ENCODE measurements at regions not wholly inside any gene's neighbourhood (a gene's known extent, or its start where the extent isn't known, plus 50 kb on each side); places are given as distances from the start of the nearest gene placed in this dataset.

DNA sequence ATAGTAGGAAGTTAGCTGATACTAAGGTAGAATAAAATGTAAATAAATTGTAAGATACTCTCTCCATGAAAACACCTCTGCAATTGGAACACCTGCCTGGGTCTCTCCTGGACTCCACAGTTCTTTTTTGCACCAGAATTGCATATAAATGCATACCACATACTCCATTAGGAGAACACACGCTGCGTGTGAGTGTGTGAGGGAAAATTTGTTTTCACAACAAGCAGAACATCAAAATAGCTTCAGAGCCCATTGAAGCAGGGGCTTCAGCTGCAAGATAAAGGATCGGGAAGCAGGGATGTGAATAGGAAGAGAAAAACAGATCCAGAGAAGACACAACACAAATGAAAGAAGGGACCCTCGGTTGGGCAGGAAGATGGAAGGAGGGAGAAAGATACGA, 389.8 kb upstream of the BRINP1 start:
- H3K4me3 Mint-ChIP-seq: no peak overlapping the region
- peaks cover 9% of the 10 kb centered on the region for H3K9me3 Mint-ChIP-seq
- H3K4me1 Mint-ChIP-seq: no peaks in the 10 kb centered on the region
- no peaks in the 10 kb centered on the region for H3K36me3 Mint-ChIP-seq
- H3K27ac Mint-ChIP-seq: no peak overlapping the region
- H3K27me3 Mint-ChIP-seq: peaks cover 9% of the 10 kb centered on the region

DNA sequence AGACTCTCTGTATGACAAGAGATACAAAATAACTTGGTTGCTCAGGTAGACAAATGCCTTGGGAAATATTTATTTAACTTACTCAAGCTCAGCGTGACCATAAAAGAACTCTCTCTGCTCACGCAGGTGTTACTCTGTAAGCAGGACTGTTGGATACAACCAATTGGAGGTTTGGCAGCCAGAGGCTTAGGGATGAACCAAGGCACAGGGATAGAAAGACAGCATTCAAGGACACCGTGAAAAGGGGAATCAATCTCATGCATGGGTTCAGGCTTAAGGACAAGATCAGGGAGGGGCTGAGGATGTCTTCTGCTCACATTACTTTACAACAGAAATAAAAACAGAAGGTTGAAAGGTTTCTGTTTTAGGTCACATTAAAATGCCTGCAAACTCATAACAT, 389.0 kb upstream of the BRINP1 start:
- H3K36me3 Mint-ChIP-seq: no peaks in the 10 kb centered on the region
- H3K27ac Mint-ChIP-seq: no peak overlapping the region
- peaks cover 9% of the 10 kb centered on the region for H3K9me3 Mint-ChIP-seq
- no peak overlapping the region for H3K4me3 Mint-ChIP-seq
- H3K4me1 Mint-ChIP-seq: no peaks in the 10 kb centered on the region
- peaks cover 9% of the 10 kb centered on the region for H3K27me3 Mint-ChIP-seq

DNA sequence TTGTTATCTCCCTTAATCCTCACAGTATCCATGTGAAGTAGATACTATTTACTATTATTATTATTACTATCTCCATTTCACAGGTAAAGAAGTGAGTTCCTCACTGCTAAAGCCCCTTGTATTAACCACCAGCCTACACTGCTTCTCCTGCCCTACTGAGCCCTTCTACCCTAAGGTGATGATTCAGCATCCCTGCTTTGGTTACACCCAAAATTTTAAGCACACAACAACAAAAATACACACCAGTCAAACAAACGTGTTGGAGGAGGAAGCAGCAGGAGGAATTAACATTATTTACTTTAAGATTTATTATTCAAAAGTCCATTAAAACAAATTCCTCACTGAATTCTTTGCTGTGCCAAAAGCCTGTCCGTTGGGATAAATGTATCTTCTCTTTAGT, 370.2 kb upstream of the BRINP1 start:
- H3K27ac Mint-ChIP-seq: no peak overlapping the region
- no peaks in the 10 kb centered on the region for H3K36me3 Mint-ChIP-seq
- peaks cover 1% of the 10 kb centered on the region for H3K27me3 Mint-ChIP-seq
- H3K4me1 Mint-ChIP-seq: no peaks in the 10 kb centered on the region
- H3K9me3 Mint-ChIP-seq: peaks cover 12% of the 10 kb centered on the region
- H3K4me3 Mint-ChIP-seq: no peak overlapping the region

DNA sequence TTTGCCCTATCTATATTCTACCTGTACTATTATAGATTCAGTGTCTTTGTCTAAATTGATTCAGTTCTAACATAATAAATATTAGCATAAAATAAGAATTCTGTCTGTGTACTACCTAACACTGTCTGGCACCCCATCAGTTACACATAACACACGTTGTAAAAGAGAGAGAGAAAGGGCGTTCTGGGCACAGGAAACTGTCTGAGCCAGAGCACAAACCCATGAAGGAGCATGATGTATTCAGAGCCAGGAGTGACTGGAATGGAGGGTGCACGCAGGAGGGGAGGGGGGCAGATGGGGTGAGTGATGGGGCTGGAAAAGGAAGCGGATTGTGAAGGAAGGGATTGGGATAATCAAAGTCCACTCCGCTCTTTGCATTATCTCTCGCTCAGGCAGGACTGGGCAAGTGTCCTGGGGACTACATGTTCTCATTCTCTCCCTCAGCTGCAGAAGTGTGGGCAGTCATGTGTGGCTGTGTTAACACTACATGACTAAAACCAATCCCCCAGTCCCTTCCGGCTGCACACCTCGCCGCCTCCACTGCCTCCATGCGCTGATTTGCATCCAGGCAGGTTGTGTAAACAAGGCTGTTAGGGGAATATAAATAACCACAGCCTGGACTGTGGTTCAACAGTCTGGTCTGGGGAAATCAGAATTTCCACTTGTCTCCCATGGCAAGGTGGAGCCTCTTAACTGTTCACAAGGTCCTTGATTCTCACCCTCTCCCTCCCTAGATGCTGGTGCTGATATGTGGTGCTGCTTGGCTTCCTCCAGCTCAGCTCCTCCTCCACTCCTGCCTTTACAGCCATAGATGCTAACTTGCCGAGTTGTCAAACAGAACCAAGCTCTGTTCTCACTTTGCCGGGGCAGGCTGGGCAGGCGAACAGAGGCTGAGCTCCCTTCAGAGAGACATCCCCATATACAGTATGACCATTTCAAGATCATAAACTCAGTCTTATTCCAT, 367.5 kb upstream of the BRINP1 start:
- Mint-ChIP-seq H3K4me1 (no peaks in the 10 kb centered on the region), H3K27me3 (no peaks in the 10 kb centered on the region), H3K36me3 (no peaks in the 10 kb centered on the region), H3K27ac (no peak overlapping the region), H3K4me3 (no peak overlapping the region), H3K9me3 (peaks cover 17% of the 10 kb centered on the region)

DNA sequence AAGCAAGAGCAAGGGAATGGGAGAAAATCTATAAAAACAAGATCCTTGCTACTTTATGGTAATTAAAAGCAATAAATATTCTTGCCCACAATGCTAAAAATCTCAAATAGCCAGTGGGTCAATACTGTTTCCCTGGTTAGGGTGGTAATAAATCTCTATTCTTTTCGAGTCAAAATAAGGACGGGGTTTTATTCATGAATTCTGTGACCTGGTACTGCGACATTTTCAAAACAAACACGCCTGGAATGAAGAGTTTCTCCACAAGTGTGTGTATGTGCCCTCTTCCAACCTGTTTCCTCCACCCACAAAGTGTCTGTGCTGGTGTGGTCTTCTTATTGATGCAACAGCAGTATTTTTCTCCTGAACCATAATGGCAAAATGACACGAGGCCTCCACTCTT, 358.8 kb upstream of the BRINP1 start:
- peaks cover 16% of the 10 kb centered on the region for H3K9me3 Mint-ChIP-seq
- no peaks in the 10 kb centered on the region for H3K36me3 Mint-ChIP-seq
- no peak overlapping the region for H3K4me3 Mint-ChIP-seq
- no peak overlapping the region for H3K27ac Mint-ChIP-seq
- H3K4me1 Mint-ChIP-seq: no peaks in the 10 kb centered on the region
- no peaks in the 10 kb centered on the region for H3K27me3 Mint-ChIP-seq

DNA sequence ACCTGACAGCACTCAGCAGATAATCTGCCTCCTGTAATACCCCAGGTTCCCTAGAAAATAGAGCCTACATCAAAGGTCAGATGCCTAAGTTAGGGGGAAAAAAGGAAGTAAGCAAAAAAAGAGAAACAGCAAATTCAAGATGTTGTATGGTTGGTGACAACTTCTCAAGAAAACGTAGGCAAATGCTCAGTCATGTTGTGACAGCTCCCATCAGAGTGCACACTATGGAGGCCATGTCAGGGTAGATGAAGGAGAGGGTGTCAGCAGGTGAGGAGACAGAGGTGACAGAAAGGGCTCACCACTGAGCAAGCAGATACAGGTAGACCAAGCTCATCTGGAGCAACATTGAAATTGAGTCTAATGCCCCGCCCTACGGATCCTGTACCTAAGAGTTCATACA, 356.8 kb upstream of the BRINP1 start:
- Mint-ChIP-seq H3K27ac (no peak overlapping the region), H3K9me3 (peaks cover 9% of the 10 kb centered on the region), H3K27me3 (no peaks in the 10 kb centered on the region), H3K36me3 (no peaks in the 10 kb centered on the region), H3K4me3 (no peak overlapping the region), H3K4me1 (no peaks in the 10 kb centered on the region)

DNA sequence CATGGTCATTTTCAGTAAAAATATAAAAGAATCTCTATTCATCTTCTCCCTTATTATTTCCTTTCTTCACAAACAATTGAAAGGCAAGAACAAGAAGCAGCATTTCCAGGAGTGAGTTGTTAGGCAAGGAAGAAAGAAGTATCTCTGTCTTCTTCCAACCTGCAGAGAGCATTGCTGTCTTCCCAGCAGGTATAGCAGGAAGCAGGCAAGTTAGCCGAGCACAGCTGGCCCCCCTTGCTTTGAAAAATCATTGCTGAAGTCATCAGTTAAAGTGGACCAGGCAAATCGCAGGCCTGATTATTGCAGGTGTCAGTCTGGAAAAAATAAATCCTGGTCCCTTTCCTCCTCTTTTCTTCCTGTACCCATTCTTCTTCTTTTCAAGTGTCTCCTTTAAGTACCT, 353.1 kb upstream of the BRINP1 start:
- no peak overlapping the region for H3K4me3 Mint-ChIP-seq
- H3K4me1 Mint-ChIP-seq: no peaks in the 10 kb centered on the region
- no peak overlapping the region for H3K27ac Mint-ChIP-seq
- H3K9me3 Mint-ChIP-seq: peaks cover 12% of the 10 kb centered on the region
- no peaks in the 10 kb centered on the region for H3K36me3 Mint-ChIP-seq
- H3K27me3 Mint-ChIP-seq: no peaks in the 10 kb centered on the region

DNA sequence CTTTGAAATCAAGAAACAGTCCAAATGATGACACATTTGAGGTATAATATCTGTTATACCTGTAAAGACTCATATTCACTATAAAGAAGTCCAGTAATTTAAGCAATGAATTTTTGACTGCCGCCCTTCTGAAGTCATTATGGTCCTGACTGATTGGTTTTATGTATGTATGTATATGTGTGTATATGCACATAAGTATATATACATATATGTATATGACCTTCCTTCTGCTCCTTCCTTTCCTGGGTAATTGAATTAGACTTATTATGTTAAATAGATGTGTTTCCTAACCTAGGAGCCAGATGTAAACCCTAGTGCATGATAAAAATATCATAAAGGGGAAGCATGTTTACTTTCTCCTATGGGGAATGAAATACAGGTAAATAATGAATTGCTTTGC, 343.1 kb upstream of the BRINP1 start:
- no peaks in the 10 kb centered on the region for H3K4me1 Mint-ChIP-seq

DNA sequence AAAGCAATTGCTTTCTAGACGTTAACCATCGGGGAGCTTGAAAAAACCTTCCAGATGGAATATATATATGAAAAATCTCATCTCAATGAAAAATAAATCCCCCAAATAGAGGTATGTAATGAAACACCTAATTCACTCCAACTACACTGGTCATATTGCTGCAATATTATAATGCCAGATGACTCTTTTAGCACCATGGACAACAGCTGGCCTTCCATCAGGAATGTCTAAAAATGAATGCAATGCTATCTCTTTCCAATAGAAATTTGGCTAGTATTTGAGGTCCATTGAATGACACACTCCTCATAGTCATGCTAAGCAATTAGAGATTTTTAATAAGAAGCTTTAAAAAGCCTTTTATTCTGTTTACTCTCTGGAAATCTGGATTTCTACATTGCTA, 340.2 kb upstream of the BRINP1 start:
- no peaks in the 10 kb centered on the region for H3K36me3 Mint-ChIP-seq
- no peak overlapping the region for H3K27ac Mint-ChIP-seq
- H3K9me3 Mint-ChIP-seq: peaks cover 15% of the 10 kb centered on the region
- H3K4me1 Mint-ChIP-seq: no peaks in the 10 kb centered on the region
- no peaks in the 10 kb centered on the region for H3K27me3 Mint-ChIP-seq
- no peak overlapping the region for H3K4me3 Mint-ChIP-seq

More for the DNA sequence above, 343.1 kb upstream of the BRINP1 start:
- no peak overlapping the region for H3K4me3 Mint-ChIP-seq
- no peaks in the 10 kb centered on the region for H3K27me3 Mint-ChIP-seq
- H3K36me3 Mint-ChIP-seq: no peaks in the 10 kb centered on the region
- peaks cover 15% of the 10 kb centered on the region for H3K9me3 Mint-ChIP-seq
- no peak overlapping the region for H3K27ac Mint-ChIP-seq

DNA sequence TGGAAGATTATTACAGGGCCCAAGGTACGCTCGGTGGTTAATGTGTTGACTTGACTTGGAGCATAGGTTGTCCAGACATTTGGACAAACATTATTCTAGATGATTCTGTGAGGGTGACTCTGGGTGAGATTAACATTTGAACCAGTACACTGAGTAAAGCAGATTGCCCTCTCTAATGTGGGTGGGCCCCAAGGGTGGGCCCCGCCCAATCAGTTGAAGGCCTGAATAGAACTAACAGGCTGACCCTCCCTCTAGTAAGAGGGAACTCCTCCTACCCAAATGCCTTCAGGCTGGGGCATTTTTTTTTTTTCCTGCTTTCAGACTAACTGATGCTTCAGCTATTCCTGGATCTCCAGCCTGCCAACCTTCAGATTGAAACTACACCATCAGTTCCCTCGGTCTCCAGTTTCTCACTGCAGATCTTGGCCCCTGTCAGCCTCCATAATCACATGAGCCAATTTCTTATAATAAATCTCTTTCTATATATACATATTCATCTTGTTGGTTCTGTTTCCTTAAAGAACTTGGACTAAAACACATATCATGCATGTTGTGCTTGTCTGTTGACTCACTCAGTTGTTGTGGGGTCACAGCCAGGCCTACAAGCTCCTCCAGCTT, 338.1 kb upstream of the BRINP1 start:
- Mint-ChIP-seq H3K27me3 (no peaks in the 10 kb centered on the region), H3K36me3 (no peaks in the 10 kb centered on the region), H3K4me1 (no peaks in the 10 kb centered on the region), H3K9me3 (peaks cover 15% of the 10 kb centered on the region), H3K27ac (no peak overlapping the region), H3K4me3 (no peak overlapping the region)

DNA sequence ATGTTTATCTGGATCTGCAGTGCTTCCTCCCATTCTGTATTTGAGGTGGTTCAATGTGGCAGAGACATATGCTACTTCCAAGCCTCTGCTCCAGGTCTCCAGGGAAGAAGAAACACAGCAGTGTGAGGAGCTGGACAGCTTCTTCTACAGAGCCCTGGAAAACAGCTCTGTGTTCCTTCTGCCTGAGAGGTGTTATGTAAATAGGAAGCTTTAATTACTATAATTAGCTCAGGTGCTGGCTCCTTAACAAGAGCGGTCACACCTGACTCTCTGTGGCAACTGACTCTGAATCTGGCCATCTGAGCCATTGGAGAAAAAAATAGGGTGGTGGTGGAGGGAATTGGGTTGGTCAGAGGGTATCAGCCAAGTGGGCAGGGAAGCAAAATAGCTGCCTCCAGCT, 332.4 kb upstream of the BRINP1 start:
- H3K4me3 Mint-ChIP-seq: no peak overlapping the region
- H3K36me3 Mint-ChIP-seq: no peaks in the 10 kb centered on the region
- no peaks in the 10 kb centered on the region for H3K4me1 Mint-ChIP-seq
- peaks cover 5% of the 10 kb centered on the region for H3K9me3 Mint-ChIP-seq
- H3K27me3 Mint-ChIP-seq: peaks cover 1% of the 10 kb centered on the region
- no peak overlapping the region for H3K27ac Mint-ChIP-seq

DNA sequence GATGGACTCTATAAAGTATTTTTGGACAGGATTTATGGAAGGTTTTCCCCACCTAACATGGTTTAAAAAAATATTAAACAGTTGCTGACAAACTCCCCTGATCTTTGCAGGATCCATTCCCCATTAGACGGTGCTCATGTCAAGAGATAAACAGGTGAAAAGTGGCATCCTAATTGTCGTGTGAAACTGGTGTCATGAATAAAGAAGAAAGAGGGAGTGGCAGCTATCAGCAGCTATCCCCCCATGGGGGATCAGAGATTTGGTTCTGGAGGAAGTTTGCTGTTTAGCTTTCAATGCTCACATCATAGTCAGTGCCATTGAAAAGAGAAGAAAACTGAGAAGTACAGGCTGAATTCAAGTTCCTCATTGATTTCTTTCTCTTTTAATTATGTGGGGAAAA, 329.3 kb upstream of the BRINP1 start:
- H3K4me3 Mint-ChIP-seq: no peak overlapping the region
- peaks cover 5% of the 10 kb centered on the region for H3K9me3 Mint-ChIP-seq
- H3K4me1 Mint-ChIP-seq: no peaks in the 10 kb centered on the region
- H3K36me3 Mint-ChIP-seq: no peaks in the 10 kb centered on the region
- H3K27me3 Mint-ChIP-seq: peaks cover 1% of the 10 kb centered on the region
- H3K27ac Mint-ChIP-seq: no peak overlapping the region

DNA sequence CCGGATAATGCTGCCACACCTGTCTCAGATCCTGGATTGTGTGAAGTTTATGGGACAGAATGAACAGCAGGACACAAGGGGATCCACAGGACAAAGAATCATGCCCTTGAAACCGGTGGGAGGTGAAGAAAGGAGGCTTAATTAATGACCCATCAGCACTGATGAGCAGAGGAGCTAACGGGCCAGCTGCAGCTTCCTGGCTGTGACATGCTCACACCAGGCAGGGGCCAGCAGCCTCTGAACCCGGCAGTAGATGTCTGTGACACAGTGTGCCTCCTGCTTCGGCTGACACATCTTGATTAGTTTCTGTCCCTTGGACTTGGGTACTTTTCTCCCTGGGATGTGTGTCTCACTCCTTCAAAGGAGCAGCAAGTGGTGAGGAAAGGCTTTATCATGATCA, 328.8 kb upstream of the BRINP1 start:
- Mint-ChIP-seq H3K9me3 (peaks cover 5% of the 10 kb centered on the region), H3K4me1 (no peaks in the 10 kb centered on the region), H3K4me3 (no peak overlapping the region), H3K27me3 (peaks cover 1% of the 10 kb centered on the region), H3K36me3 (no peaks in the 10 kb centered on the region), H3K27ac (no peak overlapping the region)

DNA sequence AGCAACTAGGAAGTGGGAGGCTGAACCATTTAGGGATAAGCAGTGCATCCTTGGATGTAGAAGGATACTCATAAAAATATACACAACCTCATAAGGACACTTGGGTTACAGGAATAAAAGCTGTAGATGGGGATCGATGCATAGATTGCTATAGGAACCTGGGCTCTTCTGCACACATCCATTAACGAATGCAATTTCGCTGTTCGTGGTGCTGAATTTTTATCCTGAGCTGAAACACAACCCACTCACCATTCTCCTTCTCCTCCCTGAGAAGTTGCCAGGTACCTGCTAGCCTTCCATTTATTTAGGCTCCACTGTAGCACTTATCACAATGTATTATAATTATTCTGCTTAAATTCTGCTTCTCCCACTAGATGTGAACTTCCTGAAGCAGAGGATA, 320.6 kb upstream of the BRINP1 start:
- Mint-ChIP-seq H3K9me3 (no peaks in the 10 kb centered on the region), H3K4me3 (no peak overlapping the region), H3K27ac (no peak overlapping the region), H3K27me3 (no peaks in the 10 kb centered on the region), H3K4me1 (no peaks in the 10 kb centered on the region), H3K36me3 (no peaks in the 10 kb centered on the region)

DNA sequence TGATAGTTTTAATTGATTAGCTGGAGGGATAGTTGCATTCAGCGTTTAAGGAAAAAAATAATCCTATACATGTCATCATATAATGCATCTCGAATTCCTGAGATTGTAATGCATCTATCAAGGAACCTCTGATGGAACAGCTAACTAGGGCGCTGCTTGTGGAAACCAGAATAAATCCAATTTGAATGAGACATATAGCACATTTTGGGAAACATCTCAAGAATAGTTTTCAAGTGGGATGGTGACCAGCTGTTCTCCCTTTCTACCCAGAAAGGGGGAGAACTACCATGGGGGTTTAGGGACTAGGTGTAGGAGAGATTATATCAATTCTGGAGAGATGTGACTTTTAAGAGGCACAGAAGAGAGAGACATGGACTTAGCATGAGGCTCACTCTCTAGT, 319.3 kb upstream of the BRINP1 start:
- H3K27ac Mint-ChIP-seq: no peak overlapping the region
- H3K27me3 Mint-ChIP-seq: no peaks in the 10 kb centered on the region
- H3K4me3 Mint-ChIP-seq: no peak overlapping the region
- no peaks in the 10 kb centered on the region for H3K36me3 Mint-ChIP-seq
- H3K4me1 Mint-ChIP-seq: no peaks in the 10 kb centered on the region
- no peaks in the 10 kb centered on the region for H3K9me3 Mint-ChIP-seq

DNA sequence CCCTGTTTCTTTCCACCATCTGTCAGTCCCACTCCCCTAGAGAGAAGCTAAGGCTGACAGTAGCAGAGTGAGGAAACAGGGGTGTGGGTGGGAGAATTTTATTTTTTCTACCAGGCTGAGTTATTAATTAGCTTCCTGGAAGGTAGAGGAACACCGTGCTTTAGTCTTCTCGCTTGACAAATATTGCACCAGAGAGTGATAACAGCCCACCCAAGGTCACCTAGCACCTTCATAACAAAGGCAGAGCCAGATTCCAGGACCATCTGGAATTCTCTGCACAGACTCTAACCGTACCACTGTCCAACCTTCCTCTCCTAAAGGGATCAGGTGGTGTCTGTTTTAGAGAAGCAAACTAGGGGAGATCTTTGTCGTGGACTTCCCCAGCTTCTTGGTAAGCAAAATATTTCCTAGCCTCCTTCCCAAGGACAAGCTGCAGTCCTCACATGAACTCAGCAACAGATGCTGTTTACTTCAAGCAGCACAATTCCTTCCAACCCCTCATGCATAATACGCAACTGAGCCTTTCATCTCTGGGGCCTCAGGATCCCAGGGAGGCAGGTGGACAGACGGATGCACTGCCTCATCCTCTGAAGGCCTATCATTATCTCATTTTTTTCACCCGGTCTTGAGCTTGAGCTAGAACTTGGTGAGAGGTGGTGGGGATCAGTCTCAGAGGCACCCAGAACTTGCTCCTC, 308.7 kb upstream of the BRINP1 start:
- H3K27me3 Mint-ChIP-seq: no peaks in the 10 kb centered on the region
- H3K9me3 Mint-ChIP-seq: peaks cover 6% of the 10 kb centered on the region
- H3K27ac Mint-ChIP-seq: no peak overlapping the region
- H3K36me3 Mint-ChIP-seq: no peaks in the 10 kb centered on the region
- H3K4me1 Mint-ChIP-seq: no peaks in the 10 kb centered on the region
- H3K4me3 Mint-ChIP-seq: no peak overlapping the region

Data from activated naive CD4-positive, alpha-beta T cell treated with anti-CD3 and anti-CD28 coated beads, Interleukin-2, amount 50 U/mL, for 24 hours (primary cell).